Glutamatergic neuron (in vitro differentiated cells): ENCODE measurements at regions not wholly inside any gene's neighbourhood (a gene's known extent, or its start where the extent isn't known, plus 50 kb on each side); places are given as distances from the start of the nearest gene placed in this dataset.

ENCODE experiments used
- DNase-seq: peaks from one replicate; pipeline ENCODE4 v3.0.0; 2022
- H3K27ac Mint-ChIP-seq: one replicate; pipeline ENCODE4 v1.8.0; 2020; ENCODE audit warnings: mild to moderate bottlenecking, mixed read lengths, inconsistent platforms; ENCODE audit not compliant: unreplicated experiment
- H3K27me3 Mint-ChIP-seq: one replicate; pipeline ENCODE4 v1.8.0; 2020; ENCODE audit warnings: mild to moderate bottlenecking, moderate library complexity, mixed read lengths, inconsistent platforms; ENCODE audit not compliant: unreplicated experiment
- H3K36me3 Mint-ChIP-seq: one replicate; pipeline ENCODE4 v1.8.0; 2020; ENCODE audit warnings: mild to moderate bottlenecking, mixed read lengths, inconsistent platforms; ENCODE audit not compliant: unreplicated experiment
- H3K4me1 Mint-ChIP-seq: one replicate; pipeline ENCODE4 v1.8.0; 2020; ENCODE audit warnings: mild to moderate bottlenecking, low read depth, mixed read lengths, inconsistent platforms; ENCODE audit not compliant: unreplicated experiment
- H3K4me3 Mint-ChIP-seq: one replicate; pipeline ENCODE4 v1.8.0; 2020; ENCODE audit warnings: mild to moderate bottlenecking, mixed read lengths, inconsistent platforms; ENCODE audit not compliant: unreplicated experiment
- H3K9me3 Mint-ChIP-seq: one replicate; pipeline ENCODE4 v1.8.0; 2020; ENCODE audit warnings: mild to moderate bottlenecking, moderate library complexity, mixed read lengths, inconsistent platforms; ENCODE audit not compliant: unreplicated experiment
- CTCF ChIP-seq: fragments of 200-600 bp; sonication (generic); IDR thresholded peaks from one replicate; pipeline ENCODE4 v1.5.0; 2021; ENCODE audit not compliant: partially characterized antibody, unreplicated experiment

- Mint-ChIP-seq H3K27ac (no peak overlapping the region), H3K36me3 (no peaks in the 10 kb centered on the region), H3K27me3 (no peaks in the 10 kb centered on the region), H3K4me3 (no peak overlapping the region), H3K9me3 (peaks cover 20% of the 10 kb centered on the region), H3K4me1 (no peaks in the 10 kb centered on the region)
- no peak for TF ChIP-seq CTCF
- DNase-seq, result no peak
These were observed 1711.2 kb downstream of the TP53TG3F start for GRCh38 chr16:35170610-35171009.

- Mint-ChIP-seq H3K27me3 (no peaks in the 10 kb centered on the region), H3K9me3 (peaks cover 20% of the 10 kb centered on the region), H3K4me1 (no peaks in the 10 kb centered on the region), H3K4me3 (no peak overlapping the region), H3K36me3 (no peaks in the 10 kb centered on the region), H3K27ac (no peak overlapping the region)
- no peak for TF ChIP-seq CTCF
- no peak for DNase-seq
These were observed 1711.7 kb downstream of the TP53TG3F start for GRCh38 chr16:35171106-35171505.

GRCh38 chr16:35173295-35173694, 1713.9 kb downstream of the TP53TG3F start:
- H3K9me3 Mint-ChIP-seq, result peaks cover 22% of the 10 kb centered on the region

GRCh38 chr16:35174016-35174415, 1714.6 kb downstream of the TP53TG3F start:
- no peak overlapping the region for H3K4me3 Mint-ChIP-seq
- H3K27ac Mint-ChIP-seq, result no peak overlapping the region
- no peak for DNase-seq
- no peaks in the 10 kb centered on the region for H3K4me1 Mint-ChIP-seq
- H3K27me3 Mint-ChIP-seq, result no peaks in the 10 kb centered on the region
- TF ChIP-seq CTCF, result no peak
- no peaks in the 10 kb centered on the region for H3K36me3 Mint-ChIP-seq
- peaks cover 22% of the 10 kb centered on the region for H3K9me3 Mint-ChIP-seq

More at GRCh38 chr16:35173295-35173694, 1713.9 kb downstream of the TP53TG3F start:
- no peak for DNase-seq
- H3K4me3 Mint-ChIP-seq, result no peak overlapping the region
- no peaks in the 10 kb centered on the region for H3K27me3 Mint-ChIP-seq
- H3K4me1 Mint-ChIP-seq, result no peaks in the 10 kb centered on the region
- no peak overlapping the region for H3K27ac Mint-ChIP-seq
- H3K36me3 Mint-ChIP-seq, result no peaks in the 10 kb centered on the region
- TF ChIP-seq CTCF, result no peak

GRCh38 chr16:35176449-35176848, 1717.0 kb downstream of the TP53TG3F start:
- Mint-ChIP-seq H3K27me3 (no peaks in the 10 kb centered on the region), H3K4me3 (no peak overlapping the region), H3K9me3 (peaks cover 18% of the 10 kb centered on the region), H3K36me3 (no peaks in the 10 kb centered on the region), H3K4me1 (no peaks in the 10 kb centered on the region), H3K27ac (no peak overlapping the region)
- TF ChIP-seq CTCF, result no peak
- no peak for DNase-seq
